ENCODE measurements at regions not wholly inside any gene's neighbourhood (a gene's known extent, or its start where the extent isn't known, plus 50 kb on each side); places are given as distances from the start of the nearest gene placed in this dataset.

DNA sequence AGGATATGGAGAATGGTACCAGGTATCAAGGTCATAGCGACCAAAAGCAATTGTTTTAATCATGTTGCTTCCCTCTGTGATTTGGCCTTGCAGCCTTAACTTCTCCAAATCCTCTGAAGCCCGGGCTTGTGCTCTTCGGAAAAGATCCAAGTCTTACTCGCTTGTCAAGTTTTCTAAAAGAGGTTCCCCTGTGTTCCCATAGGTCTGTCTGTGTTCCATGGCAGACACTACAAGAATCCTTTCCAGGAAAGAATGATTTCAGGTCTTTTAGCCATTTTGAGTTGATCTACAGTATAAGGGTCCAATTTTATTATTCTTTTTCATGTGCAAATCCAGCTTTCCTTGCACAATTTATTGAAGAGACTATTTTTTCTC, 710.6 kb upstream of the DIAPH2 start:
- Mint-ChIP-seq H3K36me3 (ENCODE audit: low read depth) (no peaks in the 10 kb centered on the region), H3K27ac (no peak overlapping the region), H3K27me3 (no peaks in the 10 kb centered on the region), H3K9me3 (no peaks in the 10 kb centered on the region), H3K4me3 (no peak overlapping the region), H3K4me1 (ENCODE audit: low read depth) (no peaks in the 10 kb centered on the region)
- intact Hi-C loops (cut with micrococcal nuclease) = no loop called here
- DNase-seq (no peak), ATAC-seq (no peak)
- ChIA-PET CTCF (no interaction called here), POLR2A (no interaction called here)
- TF ChIP-seq, protein P1, sequence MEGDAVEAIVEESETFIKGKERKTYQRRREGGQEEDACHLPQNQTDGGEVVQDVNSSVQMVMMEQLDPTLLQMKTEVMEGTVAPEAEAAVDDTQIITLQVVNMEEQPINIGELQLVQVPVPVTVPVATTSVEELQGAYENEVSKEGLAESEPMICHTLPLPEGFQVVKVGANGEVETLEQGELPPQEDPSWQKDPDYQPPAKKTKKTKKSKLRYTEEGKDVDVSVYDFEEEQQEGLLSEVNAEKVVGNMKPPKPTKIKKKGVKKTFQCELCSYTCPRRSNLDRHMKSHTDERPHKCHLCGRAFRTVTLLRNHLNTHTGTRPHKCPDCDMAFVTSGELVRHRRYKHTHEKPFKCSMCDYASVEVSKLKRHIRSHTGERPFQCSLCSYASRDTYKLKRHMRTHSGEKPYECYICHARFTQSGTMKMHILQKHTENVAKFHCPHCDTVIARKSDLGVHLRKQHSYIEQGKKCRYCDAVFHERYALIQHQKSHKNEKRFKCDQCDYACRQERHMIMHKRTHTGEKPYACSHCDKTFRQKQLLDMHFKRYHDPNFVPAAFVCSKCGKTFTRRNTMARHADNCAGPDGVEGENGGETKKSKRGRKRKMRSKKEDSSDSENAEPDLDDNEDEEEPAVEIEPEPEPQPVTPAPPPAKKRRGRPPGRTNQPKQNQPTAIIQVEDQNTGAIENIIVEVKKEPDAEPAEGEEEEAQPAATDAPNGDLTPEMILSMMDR (IDR thresholded peaks at IDR 0.05) = no peak

DNA sequence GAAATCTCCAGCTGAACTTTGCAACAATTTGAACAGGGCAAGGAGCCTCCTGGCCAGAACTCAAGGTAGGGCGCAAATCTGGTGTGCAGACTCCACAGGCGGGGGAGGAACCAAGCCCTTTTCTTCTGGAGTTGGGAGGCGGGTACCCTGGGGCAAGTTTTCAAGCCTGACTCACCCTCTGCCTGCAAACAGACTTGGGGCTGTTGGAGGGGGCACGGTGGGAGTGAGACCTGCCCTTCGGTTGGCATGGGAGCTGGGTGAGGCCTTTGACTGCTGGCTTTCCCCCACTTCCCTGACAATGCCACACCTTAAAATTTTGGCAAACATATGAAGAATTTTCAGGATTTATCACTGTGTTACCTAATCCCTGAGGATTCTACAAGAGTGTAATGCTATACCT, 709.8 kb upstream of the DIAPH2 start:
- DNase-seq = no peak
- Mint-ChIP-seq H3K9me3 (no peaks in the 10 kb centered on the region), H3K4me3 (no peak overlapping the region), H3K36me3 (ENCODE audit: low read depth) (no peaks in the 10 kb centered on the region), H3K27me3 (no peaks in the 10 kb centered on the region), H3K4me1 (ENCODE audit: low read depth) (no peaks in the 10 kb centered on the region), H3K27ac (no peak overlapping the region)
- intact Hi-C loops (cut with micrococcal nuclease) = no loop called here
- CTCF ChIA-PET = no interaction called here
- POLR2A ChIA-PET = no interaction called here
- TF ChIP-seq, protein P1 (IDR thresholded peaks at IDR 0.05) = no peak
- ATAC-seq = no peak

DNA sequence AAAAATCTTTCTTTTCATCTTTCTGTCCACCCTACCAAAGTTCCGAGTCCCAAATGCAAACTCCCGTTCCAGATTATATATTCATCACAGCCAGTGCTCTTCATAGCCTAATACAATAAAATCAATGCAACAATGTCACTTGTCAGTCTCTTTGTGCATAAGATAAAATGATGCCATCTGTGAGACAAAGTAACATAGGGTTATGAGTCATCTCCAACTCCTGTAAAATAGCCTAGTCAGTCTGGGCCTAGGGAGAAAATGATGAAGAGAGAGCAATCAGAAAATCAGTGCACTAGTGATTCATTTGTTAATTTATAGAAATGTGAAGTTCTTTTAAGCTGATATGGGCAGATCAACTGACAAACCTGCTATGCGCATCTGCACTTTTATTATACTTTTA, 689.1 kb upstream of the DIAPH2 start:
- Mint-ChIP-seq H3K36me3 (ENCODE audit: low read depth) (no peaks in the 10 kb centered on the region), H3K27ac (no peak overlapping the region), H3K4me3 (no peak overlapping the region), H3K27me3 (no peaks in the 10 kb centered on the region), H3K4me1 (ENCODE audit: low read depth) (no peaks in the 10 kb centered on the region), H3K9me3 (no peaks in the 10 kb centered on the region)
- TF ChIP-seq, protein P1 (IDR thresholded peaks at IDR 0.05) = no peak
- POLR2A ChIA-PET = no interaction called here
- ATAC-seq (no peak), DNase-seq (no peak)
- intact Hi-C loops (cut with micrococcal nuclease) = no loop called here
- CTCF ChIA-PET = no interaction called here

DNA sequence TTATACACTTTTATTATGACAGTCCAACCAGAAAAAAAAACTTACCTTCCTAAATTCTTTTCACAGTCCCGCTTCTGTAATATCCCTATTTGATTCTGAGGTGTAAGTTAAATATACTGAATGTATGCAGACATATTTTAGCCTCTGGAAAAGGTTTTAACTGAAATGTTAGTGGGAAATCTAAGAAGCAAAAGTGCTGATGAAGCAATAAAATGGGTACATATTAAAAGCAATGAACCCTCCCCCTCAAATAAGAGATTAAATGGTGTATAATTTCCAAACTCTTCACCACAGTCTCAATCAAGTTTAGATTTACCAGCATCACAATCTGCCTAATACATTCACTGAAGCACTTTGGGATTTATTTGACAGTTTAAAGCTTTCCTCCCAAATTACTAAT, 688.3 kb upstream of the DIAPH2 start:
- ChIA-PET POLR2A (no interaction called here), CTCF (no interaction called here)
- DNase-seq (no peak), ATAC-seq (no peak)
- no peak overlapping the region for H3K4me3 Mint-ChIP-seq
- no peaks in the 10 kb centered on the region for H3K4me1 Mint-ChIP-seq (ENCODE audit: low read depth)
- no peaks in the 10 kb centered on the region for H3K27me3 Mint-ChIP-seq
- intact Hi-C loops (cut with micrococcal nuclease) = no loop called here
- TF ChIP-seq, protein P1 (IDR thresholded peaks at IDR 0.05) = no peak
- no peaks in the 10 kb centered on the region for H3K9me3 Mint-ChIP-seq
- no peak overlapping the region for H3K27ac Mint-ChIP-seq
- no peaks in the 10 kb centered on the region for H3K36me3 Mint-ChIP-seq (ENCODE audit: low read depth)

DNA sequence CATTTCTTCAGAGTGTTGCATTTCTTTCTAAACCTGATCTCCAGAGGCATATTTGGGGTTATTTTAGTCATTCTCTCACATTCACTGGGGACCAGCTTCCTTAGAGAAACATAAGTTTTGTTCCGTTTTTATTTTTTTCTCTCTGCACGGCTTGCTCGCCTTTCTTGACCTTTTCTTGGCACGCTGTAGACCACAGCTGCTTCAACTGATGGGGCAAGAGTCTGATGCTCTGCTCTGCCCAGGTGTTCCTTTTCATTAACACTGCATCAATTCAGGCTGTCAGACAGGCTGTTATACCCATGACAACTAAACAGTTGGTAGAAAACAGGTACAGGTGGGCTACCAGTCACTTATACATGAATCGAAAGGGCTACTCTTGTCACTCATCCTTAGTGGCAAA, 682.2 kb upstream of the DIAPH2 start:
- Mint-ChIP-seq H3K36me3 (ENCODE audit: low read depth) (no peaks in the 10 kb centered on the region), H3K9me3 (no peaks in the 10 kb centered on the region), H3K27me3 (no peaks in the 10 kb centered on the region), H3K4me3 (no peak overlapping the region), H3K27ac (no peak overlapping the region), H3K4me1 (ENCODE audit: low read depth) (no peaks in the 10 kb centered on the region)
- no peak for DNase-seq
- no peak for ATAC-seq
- ChIA-PET POLR2A (no interaction called here), CTCF (no interaction called here)
- TF ChIP-seq, protein P1 (IDR thresholded peaks at IDR 0.05) = no peak
- intact Hi-C loops (cut with micrococcal nuclease) = no loop called here

Data from activated CD8-positive, alpha-beta T cell treated with anti-CD3 and anti-CD28 coated beads for 36 hours (primary cell).